ENCODE measurements at regions not wholly inside any gene's neighbourhood (a gene's known extent, or its start where the extent isn't known, plus 50 kb on each side); places are given as distances from the start of the nearest gene placed in this dataset.
"Not testable (repeated sequence)": the region's sequence is repeated elsewhere in the genome, so short reads cannot be mapped to it uniquely, and the experiment has no call there.

GRCh38 chr1:157306896-157307295 is 168.7 kb upstream of the ETV3 start:
- TF ChIP-seq CTCF (IDR thresholded peaks at IDR 0.05) = no peak
- H3K4me1 ChIP-seq (ENCODE audit: low read depth) = no peaks in the 10 kb centered on the region
- H3K4me3 ChIP-seq = no peak overlapping the region
- no peaks in the 10 kb centered on the region for H3K9me3 ChIP-seq
- no peak for DNase-seq
- no peak for ATAC-seq
- no peaks in the 10 kb centered on the region for H3K36me3 ChIP-seq (ENCODE audit: low read depth)
- intact Hi-C loops (cut with DNase I, micrococcal nuclease) = no loop called here

GRCh38 chr1:157304271-157304670 is 166.1 kb upstream of the ETV3 start:
- intact Hi-C loops (cut with DNase I, micrococcal nuclease) = no loop called here
- Histone ChIP-seq H3K4me3 (no peak overlapping the region), H3K36me3 (ENCODE audit: low read depth) (no peaks in the 10 kb centered on the region), H3K4me1 (ENCODE audit: low read depth) (no peaks in the 10 kb centered on the region), H3K9me3 (no peaks in the 10 kb centered on the region)
- ATAC-seq = no peak
- no peak for TF ChIP-seq CTCF (IDR thresholded peaks at IDR 0.05)
- no peak for DNase-seq

- no peak overlapping the region for H3K4me3 ChIP-seq
- ATAC-seq = no peak
- H3K9me3 ChIP-seq = no peaks in the 10 kb centered on the region
- H3K4me1 ChIP-seq (ENCODE audit: low read depth) = no peaks in the 10 kb centered on the region
- no peaks in the 10 kb centered on the region for H3K36me3 ChIP-seq (ENCODE audit: low read depth)
- no peak for TF ChIP-seq CTCF (IDR thresholded peaks at IDR 0.05)
- intact Hi-C loops (cut with DNase I, micrococcal nuclease) = no loop called here
- DNase-seq = no peak
These were observed 164.5 kb upstream of the ETV3 start for GRCh38 chr1:157302724-157303123.

- Histone ChIP-seq H3K9me3 (no peaks in the 10 kb centered on the region), H3K4me3 (no peak overlapping the region), H3K4me1 (ENCODE audit: low read depth) (no peaks in the 10 kb centered on the region), H3K36me3 (ENCODE audit: low read depth) (no peaks in the 10 kb centered on the region)
- TF ChIP-seq CTCF (IDR thresholded peaks at IDR 0.05) = no peak
- intact Hi-C loops (cut with DNase I, micrococcal nuclease) = no loop called here
- ATAC-seq = no peak
- no peak for DNase-seq
These were observed 164.0 kb upstream of the ETV3 start for GRCh38 chr1:157302199-157302497.

GRCh38 chr1:157301477-157302198 is 163.4 kb upstream of the ETV3 start:
- H3K4me3 ChIP-seq = no peak overlapping the region
- ATAC-seq (no peak), DNase-seq (no peak)
- intact Hi-C loops (cut with DNase I, micrococcal nuclease) = no loop called here
- no peaks in the 10 kb centered on the region for H3K9me3 ChIP-seq
- no peak for TF ChIP-seq CTCF (IDR thresholded peaks at IDR 0.05)
- H3K4me1 ChIP-seq (ENCODE audit: low read depth) = no peaks in the 10 kb centered on the region
- no peaks in the 10 kb centered on the region for H3K36me3 ChIP-seq (ENCODE audit: low read depth)

- DNase-seq; H3K36me3 ChIP-seq (ENCODE audit: low read depth); H3K9me3 ChIP-seq; H3K4me3 ChIP-seq; H3K4me1 ChIP-seq (ENCODE audit: low read depth); intact Hi-C loops (cut with DNase I, micrococcal nuclease); ATAC-seq: not testable (repeated sequence)
These were observed 156.4 kb upstream of the ETV3 start for GRCh38 chr1:157294387-157295145.
